Suprapubic skin (tissue), 4 donors: ENCODE measurements at regions not wholly inside any gene's neighbourhood (a gene's known extent, or its start where the extent isn't known, plus 50 kb on each side); places are given as distances from the start of the nearest gene placed in this dataset.

Experiments used
- DNase-seq, 2 donors: peaks; one replicate each; pipeline ENCODE4 v3.0.0-alpha.2; 2019; ENCODE audit warnings: low spot score in 2 of 2
- H3K27ac ChIP-seq: fragments of 200-600 bp; sonication (generic); one replicate; pipeline ENCODE4 v1.5.1; 2019
- H3K27me3 ChIP-seq: fragments of 200-600 bp; sonication (generic); one replicate; pipeline ENCODE4 v1.5.1; 2019
- H3K36me3 ChIP-seq: fragments of 200-600 bp; sonication (generic); one replicate; pipeline ENCODE4 v1.5.1; 2019
- H3K4me1 ChIP-seq: fragments of 200-600 bp; sonication (generic); one replicate; pipeline ENCODE4 v1.5.1; 2019
- H3K4me3 ChIP-seq: fragments of 200-600 bp; sonication (generic); one replicate; pipeline ENCODE4 v1.5.1; 2019; ENCODE audit warnings: mild to moderate bottlenecking
- H3K9me3 ChIP-seq: fragments of 200-600 bp; sonication (generic); one replicate; pipeline ENCODE4 v1.5.1; 2019
- EP300 ChIP-seq: sonication (generic); formaldehyde crosslinking; IDR thresholded peaks from one replicate; pipeline ENCODE4 v1.6.1; 2017; ENCODE audit warnings: antibody characterized with exemption
- POLR2A ChIP-seq, 2 donors: fragments of 450-650 bp; IDR thresholded peaks; one replicate each; pipeline ENCODE4 v1.6.1; 2017; ENCODE audit warnings: antibody characterized with exemption in 2 of 2, mild to moderate bottlenecking in 2 of 2, moderate library complexity in 2 of 2
- POLR2AphosphoS5 ChIP-seq, 3 donors: sonication (generic); formaldehyde crosslinking; IDR thresholded peaks; one replicate each; pipeline ENCODE4 v1.6.1; 2017; ENCODE audit warnings: antibody characterized with exemption in 3 of 3
- WGBS: methylation state at CpG from one replicate; pipeline ENCODE4 v1.1.5; 2018; 5-methylcytosine and 5-hydroxymethylcytosine counted together
- TF ChIP-seq, protein P1 (sequence below), 2 donors: fragments of 200-600 bp in 1 of 2; fragments of 450-650 bp in 1 of 2; sonication (generic) in 1 of 2; IDR thresholded peaks; one replicate each; pipeline ENCODE4 v1.5.1; 2016 to 2019; ENCODE audit warnings: antibody characterized with exemption in 2 of 2, mild to moderate bottlenecking in 1 of 2, moderate library complexity in 1 of 2

DNA sequence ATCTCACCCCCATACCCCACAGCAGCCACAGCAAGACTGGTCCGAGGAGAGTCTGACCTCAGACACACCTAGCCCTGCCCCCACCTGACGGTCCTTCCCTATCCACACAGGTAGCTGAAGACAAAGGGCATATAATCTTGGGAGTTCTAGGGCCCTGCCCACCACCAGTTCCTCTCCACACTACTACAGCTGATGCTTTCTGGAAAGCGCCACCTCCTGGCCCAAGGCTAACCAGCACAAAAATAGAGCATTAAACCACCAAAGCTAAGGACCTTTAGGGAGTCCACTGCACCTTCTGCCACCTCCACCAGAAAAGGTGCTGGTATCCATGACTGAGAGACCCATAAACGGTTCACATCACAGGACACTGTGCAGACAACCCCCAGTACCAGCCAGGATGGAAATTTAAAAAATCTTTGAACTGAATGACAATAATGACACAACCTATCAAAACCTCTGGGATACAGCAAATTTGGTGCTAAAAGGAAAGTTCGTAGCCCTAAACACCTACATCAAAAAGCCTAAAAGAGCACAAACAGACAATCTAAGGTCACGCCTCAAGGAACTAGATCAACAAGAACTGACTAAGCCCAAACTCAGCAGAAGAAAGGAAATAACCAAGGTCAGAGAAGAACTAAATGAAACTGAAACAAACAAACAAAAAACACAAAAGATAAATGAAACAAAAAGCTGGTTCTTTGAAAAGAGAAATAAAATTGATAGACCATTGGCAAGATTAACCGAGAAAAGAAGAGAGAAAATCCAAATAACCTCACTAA is 122.1 kb upstream of the TPRG1 start:
- DNase-seq, result no peak
- no peak overlapping the region for H3K27ac ChIP-seq
- 93% methylated on average over 7 of the region's 7 CpGs for WGBS
- no peaks in the 10 kb centered on the region for H3K36me3 ChIP-seq
- no peak for TF ChIP-seq EP300
- TF ChIP-seq, protein P1, sequence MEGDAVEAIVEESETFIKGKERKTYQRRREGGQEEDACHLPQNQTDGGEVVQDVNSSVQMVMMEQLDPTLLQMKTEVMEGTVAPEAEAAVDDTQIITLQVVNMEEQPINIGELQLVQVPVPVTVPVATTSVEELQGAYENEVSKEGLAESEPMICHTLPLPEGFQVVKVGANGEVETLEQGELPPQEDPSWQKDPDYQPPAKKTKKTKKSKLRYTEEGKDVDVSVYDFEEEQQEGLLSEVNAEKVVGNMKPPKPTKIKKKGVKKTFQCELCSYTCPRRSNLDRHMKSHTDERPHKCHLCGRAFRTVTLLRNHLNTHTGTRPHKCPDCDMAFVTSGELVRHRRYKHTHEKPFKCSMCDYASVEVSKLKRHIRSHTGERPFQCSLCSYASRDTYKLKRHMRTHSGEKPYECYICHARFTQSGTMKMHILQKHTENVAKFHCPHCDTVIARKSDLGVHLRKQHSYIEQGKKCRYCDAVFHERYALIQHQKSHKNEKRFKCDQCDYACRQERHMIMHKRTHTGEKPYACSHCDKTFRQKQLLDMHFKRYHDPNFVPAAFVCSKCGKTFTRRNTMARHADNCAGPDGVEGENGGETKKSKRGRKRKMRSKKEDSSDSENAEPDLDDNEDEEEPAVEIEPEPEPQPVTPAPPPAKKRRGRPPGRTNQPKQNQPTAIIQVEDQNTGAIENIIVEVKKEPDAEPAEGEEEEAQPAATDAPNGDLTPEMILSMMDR (IDR thresholded peaks at IDR 0.05), result no peak
- no peak for TF ChIP-seq POLR2A (IDR thresholded peaks at IDR 0.05)
- no peak for TF ChIP-seq POLR2AphosphoS5 (IDR thresholded peaks at IDR 0.05)
- no peaks in the 10 kb centered on the region for H3K27me3 ChIP-seq
- H3K9me3 ChIP-seq, result no peaks in the 10 kb centered on the region
- H3K4me1 ChIP-seq, result no peaks in the 10 kb centered on the region
- no peak overlapping the region for H3K4me3 ChIP-seq

GRCh38 chr3:189053322-189053721 is 118.4 kb upstream of the TPRG1 start:
- H3K4me3 ChIP-seq, result no peak overlapping the region
- no peaks in the 10 kb centered on the region for H3K27me3 ChIP-seq
- 90% methylated on average over 5 of the region's 5 CpGs for WGBS
- TF ChIP-seq POLR2AphosphoS5 (IDR thresholded peaks at IDR 0.05) (no peak), EP300 (no peak), POLR2A (IDR thresholded peaks at IDR 0.05) (no peak)
- TF ChIP-seq, protein P1 (IDR thresholded peaks at IDR 0.05), result no peak
- H3K36me3 ChIP-seq, result no peaks in the 10 kb centered on the region
- no peaks in the 10 kb centered on the region for H3K4me1 ChIP-seq
- H3K27ac ChIP-seq, result no peak overlapping the region
- no peaks in the 10 kb centered on the region for H3K9me3 ChIP-seq
- DNase-seq, result no peak

- Histone ChIP-seq H3K27me3 (no peaks in the 10 kb centered on the region), H3K4me1 (no peaks in the 10 kb centered on the region), H3K9me3 (no peaks in the 10 kb centered on the region), H3K27ac (no peak overlapping the region), H3K4me3 (no peak overlapping the region), H3K36me3 (no peaks in the 10 kb centered on the region)
- no peak for DNase-seq
- TF ChIP-seq POLR2AphosphoS5 (IDR thresholded peaks at IDR 0.05) (no peak), POLR2A (IDR thresholded peaks at IDR 0.05) (no peak), EP300 (no peak)
- TF ChIP-seq, protein P1 (IDR thresholded peaks at IDR 0.05), result no peak
- 69% methylated on average over 3 of the region's 3 CpGs for WGBS
These were observed 115.0 kb upstream of the TPRG1 start for GRCh38 chr3:189056646-189057335.

DNA sequence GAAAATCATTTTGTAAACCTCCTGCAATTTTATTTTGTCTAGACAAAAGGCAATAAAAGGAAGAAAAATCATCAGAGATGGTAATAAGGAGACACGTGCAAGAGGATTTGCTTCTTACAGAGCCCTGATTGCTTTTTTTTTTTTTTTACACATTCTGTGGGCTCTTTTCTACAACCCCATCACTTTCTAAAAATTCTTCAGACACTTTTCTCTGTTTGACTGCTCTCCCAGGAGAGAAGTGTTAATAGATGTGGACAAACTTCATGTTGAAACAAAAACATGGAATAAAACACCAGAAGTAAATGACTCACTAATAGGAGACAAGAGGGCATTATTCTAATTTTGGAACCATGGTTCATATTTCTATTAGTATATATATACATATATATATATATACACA is 114.4 kb upstream of the TPRG1 start:
- Histone ChIP-seq H3K9me3 (no peaks in the 10 kb centered on the region), H3K27me3 (no peaks in the 10 kb centered on the region), H3K27ac (no peak overlapping the region), H3K36me3 (no peaks in the 10 kb centered on the region), H3K4me3 (no peak overlapping the region), H3K4me1 (no peaks in the 10 kb centered on the region)
- no peak for DNase-seq
- WGBS, result 75% methylated on average over 1 of the region's 1 CpG
- TF ChIP-seq EP300, result no peak
- no peak for TF ChIP-seq POLR2A (IDR thresholded peaks at IDR 0.05)
- TF ChIP-seq, protein P1 (IDR thresholded peaks at IDR 0.05), result no peak
- TF ChIP-seq POLR2AphosphoS5 (IDR thresholded peaks at IDR 0.05), result no peak

- Histone ChIP-seq H3K4me3 (no peak overlapping the region), H3K27ac (no peak overlapping the region), H3K9me3 (no peaks in the 10 kb centered on the region), H3K27me3 (no peaks in the 10 kb centered on the region), H3K36me3 (no peaks in the 10 kb centered on the region), H3K4me1 (no peaks in the 10 kb centered on the region)
- TF ChIP-seq POLR2A (IDR thresholded peaks at IDR 0.05) (no peak), POLR2AphosphoS5 (IDR thresholded peaks at IDR 0.05) (no peak), EP300 (no peak)
- TF ChIP-seq, protein P1 (IDR thresholded peaks at IDR 0.05), result no peak
- DNase-seq, result no peak
- 93% methylated on average over 5 of the region's 5 CpGs for WGBS
These were observed 113.7 kb upstream of the TPRG1 start for GRCh38 chr3:189058071-189058470.
